Retinal pigment epithelial cell (primary cell): ENCODE measurements at regions not wholly inside any gene's neighbourhood (a gene's known extent, or its start where the extent isn't known, plus 50 kb on each side); places are given as distances from the start of the nearest gene placed in this dataset.
"Not testable (repeated sequence)": the region's sequence is repeated elsewhere in the genome, so short reads cannot be mapped to it uniquely, and the experiment has no call there.

Experiments used
- DNase-seq: peaks from one replicate; pipeline ENCODE4 v3.0.0-alpha.2; 2010; ENCODE audit warnings: low read depth
- H3K4me3 ChIP-seq: 2 replicates; pipeline ENCODE4 v1.5.1; 2011; ENCODE audit warnings: mild to moderate bottlenecking, low read length, control low read depth, moderate library complexity
- CTCF ChIP-seq: conservative IDR thresholded peaks from 2 replicates; pipeline ENCODE4 v1.5.1; 2011; ENCODE audit warnings: low read depth, low read length, control low read depth, inconsistent platforms

GRCh38 chrX:52585892-52586291 lies 68.8 kb downstream of the SSX7 start:
- no peak for TF ChIP-seq CTCF
- no peak overlapping the region for H3K4me3 ChIP-seq
- no peak for DNase-seq

- no peak for TF ChIP-seq CTCF
- DNase-seq, result no peak
- no peak overlapping the region for H3K4me3 ChIP-seq
Observed at GRCh38 chrX:52577464-52578173, 60.8 kb upstream of the XAGE1B start.

GRCh38 chrX:52576946-52577345 lies 60.1 kb upstream of the XAGE1B start:
- no peak overlapping the region for H3K4me3 ChIP-seq
- no peak for DNase-seq
- TF ChIP-seq CTCF, result no peak

- no peak for DNase-seq
- H3K4me3 ChIP-seq, result no peak overlapping the region
- TF ChIP-seq CTCF, result no peak
Observed at GRCh38 chrX:52576474-52576873, 59.6 kb upstream of the XAGE1B start.

GRCh38 chrX:52574416-52575275 lies 57.8 kb upstream of the XAGE1B start:
- peak; percentile 68 for TF ChIP-seq CTCF
- no peak overlapping the region for H3K4me3 ChIP-seq
- DNase-seq, result peak; percentile 3

- H3K4me3 ChIP-seq, DNase-seq: not testable (repeated sequence)
Observed at GRCh38 chrX:52568146-52568545, 51.3 kb upstream of the XAGE1B start.
